Panc1 (cell line): ENCODE measurements at regions not wholly inside any gene's neighbourhood (a gene's known extent, or its start where the extent isn't known, plus 50 kb on each side); places are given as distances from the start of the nearest gene placed in this dataset.
A peak's percentile ranks its signal among the peaks of the same experiment; 100 is the strongest.
"Not testable (repeated sequence)": the region's sequence is repeated elsewhere in the genome, so short reads cannot be mapped to it uniquely, and the experiment has no call there.

Experiments used
- ATAC-seq: fragments of 200-7000 bp; cut with Tn5 transposase; 2 replicates; pipeline ENCODE4 v1.9.1; 2020; ENCODE audit warnings: mild to moderate bottlenecking, moderate library complexity
- BruUV-seq: library from RNA; stranded (reverse); fragments of 400-500 nt; replicated peaks from 2 replicates; lab custom pipeline; 2021; lab: Mats Ljungman, UMichigan
- CTCF ChIA-PET: fragments of 300-600 bp; sonication (Branson Sonifier 250); formaldehyde crosslinking; loops from one replicate; lab custom pipeline; 2022; ENCODE audit warnings: antibody characterized with exemption; lab: Charles Lee
- POLR2A ChIA-PET: fragments of 300-600 bp; sonication (Branson Sonifier 250); formaldehyde crosslinking; loops from one replicate; lab custom pipeline; 2022; ENCODE audit warnings: antibody characterized with exemption; lab: Charles Lee
- DNase-seq: peaks from one replicate; pipeline ENCODE4 v3.0.0-alpha.2; 2010; ENCODE audit warnings: low read depth, low spot score
- H3K27ac ChIP-seq: 2 replicates; pipeline ENCODE4 v1.5.1; 2011; ENCODE audit warnings: mild to moderate bottlenecking, low read length, inconsistent platforms
- H3K27me3 ChIP-seq: fragments of 200-500 bp; sonication (Bioruptor generic); 2 replicates; pipeline ENCODE4 v1.6.0; 2014; ENCODE audit warnings: low read length, inconsistent platforms; ENCODE audit not compliant: control insufficient read depth, insufficient read depth
- H3K36me3 ChIP-seq: fragments of 200-500 bp; sonication (Bioruptor generic); 2 replicates; pipeline ENCODE4 v1.5.1; 2014; ENCODE audit warnings: inconsistent platforms, mild to moderate bottlenecking, low read length, moderate library complexity; ENCODE audit not compliant: control insufficient read depth, insufficient read depth
- H3K4me1 ChIP-seq: 2 replicates; pipeline ENCODE4 v1.5.1; 2011; ENCODE audit warnings: inconsistent platforms, mild to moderate bottlenecking, low read length, moderate library complexity; ENCODE audit not compliant: control insufficient read depth, insufficient read depth
- H3K4me3 ChIP-seq, 2 experiments: 2 replicates each; pipeline ENCODE4 v1.5.1; 2011 to 2012; ENCODE audit warnings: low read depth in 2 of 2, low read length in 2 of 2, mild to moderate bottlenecking in 2 of 2, inconsistent platforms in 1 of 2, moderate library complexity in 1 of 2
- H3K9me3 ChIP-seq: fragments of 200-500 bp; sonication (Bioruptor generic); 2 replicates; pipeline ENCODE4 v1.5.1; 2014; ENCODE audit warnings: low read depth, mild to moderate bottlenecking, inconsistent platforms, low read length, moderate library complexity; ENCODE audit not compliant: control insufficient read depth, insufficient read depth
- POLR2AphosphoS5 ChIP-seq: IDR thresholded peaks from 2 replicates; pipeline ENCODE4 v1.6.1; 2012; ENCODE audit warnings: mild to moderate bottlenecking, low read depth, low read length, moderate library complexity
- REST ChIP-seq, 2 experiments: IDR thresholded peaks; 2 replicates each; pipeline ENCODE4 v1.6.1; 2011 to 2012; ENCODE audit warnings: low read depth in 2 of 2, control low read depth in 1 of 2, low read length in 1 of 2, mild to moderate bottlenecking in 1 of 2, moderate library complexity in 1 of 2; ENCODE audit not compliant: insufficient read depth in 1 of 2
- in situ Hi-C: cut with HindIII; loops from 2 replicates; pipeline ENCODE4 v1.10.0; 2016; ENCODE audit warnings: low sequenced_read_pairs, low pct_unique_long_range_greater_than_20kb
- intact Hi-C: fragments of 100-400 bp; cut with micrococcal nuclease; formaldehyde crosslinking; loops from one replicate; pipeline ENCODE4 v1.10.0; 2022; ENCODE audit not compliant: unreplicated experiment

GRCh38 chr3:177337541-177338331 is 140.5 kb upstream of the TBL1XR1 start:
- no peaks in the 10 kb centered on the region for H3K27me3 ChIP-seq
- in situ Hi-C loops, result no loop called here
- BruUV-seq, result no TSS peak
- H3K9me3 ChIP-seq, result no peaks in the 10 kb centered on the region; the same call in 1 of the 2 replicates
- H3K36me3 ChIP-seq, result no peaks in the 10 kb centered on the region
- intact Hi-C loops, result loop anchor here (10.0 kb wide), 1 partner anchor 53 kb away; no protein-coding TSS in a partner anchor
- TF ChIP-seq REST (IDR thresholded peaks at IDR 0.05; ENCODE audit: insufficient read depth in 1 of 2, low read depth in 2 of 2, low read length in 1 of 2) (no peak), POLR2AphosphoS5 (no peak)
- H3K4me1 ChIP-seq, result no peaks in the 10 kb centered on the region
- ATAC-seq, result no peak
- DNase-seq, result no peak
- ChIA-PET POLR2A (interaction anchor here (0.6 kb wide), 1 partner anchor 42 kb away, joined by 4 read pairs; no protein-coding TSS in a partner anchor), CTCF (interaction anchor here (0.7 kb wide), 1 partner anchor 19 kb away, joined by 9 read pairs; no protein-coding TSS in a partner anchor)
- no peak overlapping the region for H3K4me3 ChIP-seq
- H3K27ac ChIP-seq, result peak overlapping the region; percentile 74; the same call in 1 of the 2 replicates

- Histone ChIP-seq H3K27ac (peak overlapping the region; percentile 14; the same call in 1 of the 2 replicates), H3K4me1 (no peaks in the 10 kb centered on the region), H3K27me3 (no peaks in the 10 kb centered on the region), H3K4me3 (no peak overlapping the region), H3K9me3 (no peaks in the 10 kb centered on the region; the same call in 1 of the 2 replicates), H3K36me3 (no peaks in the 10 kb centered on the region)
- POLR2A ChIA-PET, result no interaction called here
- DNase-seq (no peak), ATAC-seq (no peak)
- CTCF ChIA-PET, result no interaction called here
- in situ Hi-C loops (no loop called here), intact Hi-C loops (loop anchor here (10.0 kb wide), 1 partner anchor 54 kb away; no protein-coding TSS in a partner anchor)
- BruUV-seq, result no TSS peak
- TF ChIP-seq REST (IDR thresholded peaks at IDR 0.05; ENCODE audit: insufficient read depth in 1 of 2, low read depth in 2 of 2, low read length in 1 of 2), result no peak
- no peak for TF ChIP-seq POLR2AphosphoS5
Observed at GRCh38 chr3:177338697-177339219, 141.5 kb upstream of the TBL1XR1 start.

- DNase-seq, result not testable (repeated sequence)
- H3K27ac ChIP-seq, result peak overlapping the region; percentile 14; the same call in 1 of the 2 replicates
Observed at GRCh38 chr3:177339220-177339703, 142.0 kb upstream of the TBL1XR1 start.

More at GRCh38 chr3:177339220-177339703, 142.0 kb upstream of the TBL1XR1 start:
- ATAC-seq, H3K4me1 ChIP-seq, H3K9me3 ChIP-seq, CTCF ChIA-PET, H3K36me3 ChIP-seq, POLR2A ChIA-PET, BruUV-seq, H3K27me3 ChIP-seq, H3K4me3 ChIP-seq, in situ Hi-C loops: not testable (repeated sequence)
- intact Hi-C loops, result loop anchor here (10.0 kb wide), 1 partner anchor 54 kb away; no protein-coding TSS in a partner anchor
